Erythroblast (primary cell): ENCODE measurements at regions not wholly inside any gene's neighbourhood (a gene's known extent, or its start where the extent isn't known, plus 50 kb on each side); places are given as distances from the start of the nearest gene placed in this dataset.

Source experiments
- GATA1 ChIP-seq: IDR thresholded peaks from 2 replicates; pipeline ENCODE4 v1.6.1; 2011; ENCODE audit warnings: low read depth, mild to moderate bottlenecking, control low read depth, low read length, moderate library complexity
- POLR2A ChIP-seq: IDR thresholded peaks from 2 replicates; pipeline ENCODE4 v1.6.1; 2011; ENCODE audit warnings: mild to moderate bottlenecking, low read length

DNA sequence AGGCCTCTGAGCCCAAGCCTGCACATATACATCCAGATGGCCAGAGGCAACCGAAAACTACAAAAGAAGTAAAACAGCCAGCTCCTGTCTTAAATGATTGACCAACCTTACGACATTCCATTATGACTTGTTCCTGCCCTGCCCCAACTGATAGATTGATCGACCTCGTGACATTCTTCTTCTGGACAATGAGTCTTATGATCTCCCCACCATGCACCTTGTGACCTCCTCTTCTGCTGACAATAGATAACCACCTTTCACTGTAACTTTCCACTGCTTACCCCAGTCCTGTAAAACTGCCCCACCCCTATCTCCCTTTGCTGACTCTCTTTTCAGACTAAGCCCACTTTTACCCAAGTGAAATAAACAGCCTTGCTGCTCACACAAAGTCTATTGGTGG lies 670.0 kb upstream of the PKDCC start:
- no peak for TF ChIP-seq POLR2A
- TF ChIP-seq GATA1 = no peak
